ENCODE measurements at regions not wholly inside any gene's neighbourhood (a gene's known extent, or its start where the extent isn't known, plus 50 kb on each side); places are given as distances from the start of the nearest gene placed in this dataset.
"Not testable (repeated sequence)": the region's sequence is repeated elsewhere in the genome, so short reads cannot be mapped to it uniquely, and the experiment has no call there.

- DNase-seq (ENCODE audit: low spot score) = no peak
These were observed 173.9 kb downstream of the C9orf50 start for GRCh38 chr9:129446828-129447550.

DNA sequence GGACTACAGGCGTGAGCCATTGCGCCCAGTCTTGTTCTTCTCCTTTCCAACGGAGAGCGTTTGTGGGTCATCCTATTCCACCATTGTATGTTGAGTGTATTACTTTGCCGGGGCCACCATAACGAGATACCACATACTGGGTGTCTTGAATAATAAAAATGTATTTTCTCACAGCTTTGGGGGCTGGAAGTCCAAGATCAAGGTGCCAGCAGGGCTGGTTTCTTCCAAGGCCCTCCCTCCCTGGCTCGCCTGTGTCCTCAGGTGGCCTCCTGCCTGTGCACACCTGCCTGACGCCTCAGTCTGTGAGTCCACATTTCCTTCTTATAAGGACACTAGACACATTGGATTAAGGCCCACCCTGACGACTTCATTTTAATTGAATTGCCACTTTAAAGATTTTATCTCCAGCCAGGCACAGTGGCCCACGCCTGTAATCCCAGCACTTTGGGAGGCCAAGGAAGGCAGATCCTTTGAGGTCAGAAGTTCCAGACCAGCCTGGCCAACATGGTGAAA is 175.1 kb downstream of the C9orf50 start:
- TF ChIP-seq, protein P1, sequence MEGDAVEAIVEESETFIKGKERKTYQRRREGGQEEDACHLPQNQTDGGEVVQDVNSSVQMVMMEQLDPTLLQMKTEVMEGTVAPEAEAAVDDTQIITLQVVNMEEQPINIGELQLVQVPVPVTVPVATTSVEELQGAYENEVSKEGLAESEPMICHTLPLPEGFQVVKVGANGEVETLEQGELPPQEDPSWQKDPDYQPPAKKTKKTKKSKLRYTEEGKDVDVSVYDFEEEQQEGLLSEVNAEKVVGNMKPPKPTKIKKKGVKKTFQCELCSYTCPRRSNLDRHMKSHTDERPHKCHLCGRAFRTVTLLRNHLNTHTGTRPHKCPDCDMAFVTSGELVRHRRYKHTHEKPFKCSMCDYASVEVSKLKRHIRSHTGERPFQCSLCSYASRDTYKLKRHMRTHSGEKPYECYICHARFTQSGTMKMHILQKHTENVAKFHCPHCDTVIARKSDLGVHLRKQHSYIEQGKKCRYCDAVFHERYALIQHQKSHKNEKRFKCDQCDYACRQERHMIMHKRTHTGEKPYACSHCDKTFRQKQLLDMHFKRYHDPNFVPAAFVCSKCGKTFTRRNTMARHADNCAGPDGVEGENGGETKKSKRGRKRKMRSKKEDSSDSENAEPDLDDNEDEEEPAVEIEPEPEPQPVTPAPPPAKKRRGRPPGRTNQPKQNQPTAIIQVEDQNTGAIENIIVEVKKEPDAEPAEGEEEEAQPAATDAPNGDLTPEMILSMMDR (IDR thresholded peaks at IDR 0.05; ENCODE audit: extremely low read depth, missing control alignments) = no peak

More at GRCh38 chr9:129446828-129447550, 173.9 kb downstream of the C9orf50 start:
- TF ChIP-seq, protein P1 (IDR thresholded peaks at IDR 0.05; ENCODE audit: extremely low read depth, missing control alignments) = no peak

DNA sequence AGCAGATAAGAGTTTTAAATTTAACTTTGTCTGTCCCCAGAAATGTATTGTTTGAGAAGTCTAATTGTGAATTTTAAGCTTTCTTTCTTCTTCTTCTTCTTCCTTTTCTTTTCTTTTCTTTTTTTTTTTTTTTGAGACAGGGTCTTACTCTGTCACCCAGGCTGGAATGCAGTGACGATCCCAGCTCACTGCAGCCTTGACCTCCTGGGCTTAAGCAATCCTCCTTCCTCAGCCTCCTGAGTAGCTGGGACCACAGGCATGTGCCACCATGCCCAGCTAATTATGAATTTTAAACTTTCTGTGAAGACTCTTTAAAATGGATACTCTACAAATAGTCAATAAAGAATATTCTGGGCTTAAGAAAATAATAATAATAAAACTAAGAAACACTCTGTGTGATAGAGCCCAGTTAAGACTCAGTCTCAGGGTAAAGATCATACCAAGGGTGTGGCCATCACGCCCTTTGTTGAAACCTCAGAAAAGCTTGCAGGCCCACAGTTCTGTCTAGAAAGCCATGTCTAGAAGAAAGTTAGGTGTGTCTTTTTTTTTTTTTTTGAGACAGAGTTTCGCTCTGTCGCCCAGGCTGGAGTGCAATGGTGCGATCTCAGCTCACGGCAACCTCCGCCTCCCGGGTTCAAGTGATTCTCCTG is 177.3 kb downstream of the C9orf50 start:
- not testable (repeated sequence) for DNase-seq (ENCODE audit: low spot score)

More for the DNA sequence above, 175.1 kb downstream of the C9orf50 start:
- DNase-seq (ENCODE audit: low spot score) = no peak

DNA sequence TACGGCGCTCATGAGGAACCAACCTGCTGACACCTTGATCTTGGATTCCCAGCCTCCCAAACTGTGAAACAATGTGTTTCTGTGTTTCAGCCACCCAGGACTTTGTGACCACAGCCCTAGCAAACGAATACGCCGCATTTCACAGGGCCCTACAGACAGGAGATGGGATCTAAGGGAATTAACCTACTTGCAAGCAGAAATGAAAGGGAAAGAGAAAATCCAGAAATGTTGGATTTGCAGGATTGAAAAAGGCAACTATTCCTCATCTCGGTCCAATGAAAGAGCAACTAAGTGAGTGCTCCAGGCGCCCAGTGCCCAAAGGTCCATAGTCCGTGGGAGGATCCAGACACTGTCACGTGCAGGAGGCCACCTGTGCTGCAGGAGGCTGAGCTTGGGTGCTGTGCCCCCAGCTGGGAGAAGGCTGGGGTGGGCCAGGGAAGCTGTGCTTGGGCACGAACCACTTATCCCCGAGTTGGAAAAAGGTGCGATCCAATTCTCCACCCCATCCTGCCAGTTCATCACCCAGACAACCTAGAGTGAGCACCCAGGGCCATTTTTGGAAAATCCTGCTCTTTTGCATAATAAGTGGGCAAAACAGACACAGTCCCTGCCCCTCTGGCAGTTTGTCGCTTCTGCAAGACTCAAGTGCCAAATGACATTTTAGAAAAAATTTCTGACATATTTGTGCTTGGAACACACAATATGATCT is 177.9 kb downstream of the C9orf50 start:
- TF ChIP-seq, protein P1 (IDR thresholded peaks at IDR 0.05; ENCODE audit: extremely low read depth, missing control alignments) = no peak
- no peak for DNase-seq (ENCODE audit: low spot score)

GRCh38 chr9:129441852-129442251 is 179.0 kb downstream of the C9orf50 start:
- no peak for DNase-seq (ENCODE audit: low spot score)
- TF ChIP-seq, protein P1 (IDR thresholded peaks at IDR 0.05; ENCODE audit: extremely low read depth, missing control alignments) = no peak

GRCh38 chr9:129440435-129441186 is 180.3 kb downstream of the C9orf50 start:
- no peak for DNase-seq (ENCODE audit: low spot score)
- TF ChIP-seq, protein P1 (IDR thresholded peaks at IDR 0.05; ENCODE audit: extremely low read depth, missing control alignments) = no peak

GRCh38 chr9:129439242-129439641 is 181.7 kb downstream of the C9orf50 start:
- DNase-seq (ENCODE audit: low spot score) = no peak
- TF ChIP-seq, protein P1 (IDR thresholded peaks at IDR 0.05; ENCODE audit: extremely low read depth, missing control alignments) = no peak

Measured in GM20000 (cell line).